ENCODE measurements at regions not wholly inside any gene's neighbourhood (a gene's known extent, or its start where the extent isn't known, plus 50 kb on each side); places are given as distances from the start of the nearest gene placed in this dataset.
"Not testable (repeated sequence)": the region's sequence is repeated elsewhere in the genome, so short reads cannot be mapped to it uniquely, and the experiment has no call there.

DNA sequence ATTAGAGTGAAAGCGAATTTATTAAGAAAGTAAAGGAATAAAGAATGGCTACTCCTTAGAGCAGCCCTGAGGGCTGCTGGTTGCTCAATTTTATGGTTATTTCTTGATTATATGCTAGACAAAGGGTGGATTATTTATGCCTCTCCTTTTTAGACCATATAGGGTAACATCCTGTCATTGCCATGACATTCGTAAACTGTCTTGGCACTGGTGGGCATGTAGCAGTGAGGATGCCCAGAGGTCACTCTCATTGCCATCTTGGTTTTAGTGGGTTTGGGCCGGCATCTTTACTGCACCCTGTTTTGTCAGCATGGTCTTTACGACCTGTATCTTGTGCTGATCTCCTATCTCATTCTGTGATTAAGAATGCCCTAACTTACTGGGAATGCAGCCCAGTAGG lies 58.2 kb downstream of the TANC2 start:
- H3K27me3 ChIP-seq (ENCODE audit: low read length), result no peaks in the 10 kb centered on the region
- no peaks in the 10 kb centered on the region for H3F3A ChIP-seq (ENCODE audit: insufficient read depth)
- H3K4me3 ChIP-seq (ENCODE audit: insufficient read depth, low read length, poor library complexity, severe bottlenecking), result no peak overlapping the region
- no peak overlapping the region for H2AFZ ChIP-seq (ENCODE audit: low read depth, low read length, severe bottlenecking)
- no peak overlapping the region for H3K27ac ChIP-seq (ENCODE audit: low read depth, low read length)
- H3K4me2 ChIP-seq (ENCODE audit: low read depth, low read length, poor library complexity, severe bottlenecking), result no peak overlapping the region
- no peak for TF ChIP-seq EZH2phosphoT487 (conservative IDR thresholded peaks at IDR 0.05; ENCODE audit: low read length)
- TF ChIP-seq, protein P1, sequence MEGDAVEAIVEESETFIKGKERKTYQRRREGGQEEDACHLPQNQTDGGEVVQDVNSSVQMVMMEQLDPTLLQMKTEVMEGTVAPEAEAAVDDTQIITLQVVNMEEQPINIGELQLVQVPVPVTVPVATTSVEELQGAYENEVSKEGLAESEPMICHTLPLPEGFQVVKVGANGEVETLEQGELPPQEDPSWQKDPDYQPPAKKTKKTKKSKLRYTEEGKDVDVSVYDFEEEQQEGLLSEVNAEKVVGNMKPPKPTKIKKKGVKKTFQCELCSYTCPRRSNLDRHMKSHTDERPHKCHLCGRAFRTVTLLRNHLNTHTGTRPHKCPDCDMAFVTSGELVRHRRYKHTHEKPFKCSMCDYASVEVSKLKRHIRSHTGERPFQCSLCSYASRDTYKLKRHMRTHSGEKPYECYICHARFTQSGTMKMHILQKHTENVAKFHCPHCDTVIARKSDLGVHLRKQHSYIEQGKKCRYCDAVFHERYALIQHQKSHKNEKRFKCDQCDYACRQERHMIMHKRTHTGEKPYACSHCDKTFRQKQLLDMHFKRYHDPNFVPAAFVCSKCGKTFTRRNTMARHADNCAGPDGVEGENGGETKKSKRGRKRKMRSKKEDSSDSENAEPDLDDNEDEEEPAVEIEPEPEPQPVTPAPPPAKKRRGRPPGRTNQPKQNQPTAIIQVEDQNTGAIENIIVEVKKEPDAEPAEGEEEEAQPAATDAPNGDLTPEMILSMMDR (IDR thresholded peaks at IDR 0.05; ENCODE audit: insufficient read depth, low read length, poor library complexity, severe bottlenecking), result no peak
- H4K20me1 ChIP-seq (ENCODE audit: low read depth, low read length), result no peaks in the 10 kb centered on the region
- no peaks in the 10 kb centered on the region for H3K9me3 ChIP-seq (ENCODE audit: insufficient read depth, low read length)
- H3K79me2 ChIP-seq (ENCODE audit: insufficient read depth, low read length), result no peaks in the 10 kb centered on the region
- no peaks in the 10 kb centered on the region for H3K36me3 ChIP-seq (ENCODE audit: low read length)
- H3K9ac ChIP-seq (ENCODE audit: low read length), result no peak overlapping the region
- H3K9me2 ChIP-seq (replicated peaks; ENCODE audit: insufficient read depth, low read length), result no peaks in the 10 kb centered on the region

DNA sequence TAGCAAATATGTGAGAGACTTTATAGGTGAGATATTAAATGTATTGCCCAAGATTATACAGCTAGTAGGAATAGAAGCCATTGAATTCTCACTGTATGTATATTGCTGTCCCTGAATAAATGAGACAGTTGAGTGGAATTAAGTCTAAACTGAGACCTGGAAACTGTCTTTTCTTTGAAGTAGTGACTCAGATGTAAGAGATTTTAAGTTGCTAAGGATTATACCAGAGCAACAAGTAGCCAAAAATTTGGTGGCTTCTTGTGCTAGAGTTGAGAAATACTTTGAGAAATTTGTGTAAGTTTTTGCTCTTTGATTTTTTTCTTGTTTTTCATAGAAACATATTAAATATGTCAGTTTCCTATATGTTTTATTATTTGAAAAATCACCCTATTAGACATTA lies 58.7 kb downstream of the TANC2 start:
- Histone ChIP-seq H3K27me3 (ENCODE audit: low read length) (no peaks in the 10 kb centered on the region), H3K4me2 (ENCODE audit: low read depth, low read length, poor library complexity, severe bottlenecking) (no peak overlapping the region), H3K9me2 (replicated peaks; ENCODE audit: insufficient read depth, low read length) (no peaks in the 10 kb centered on the region), H3K9ac (ENCODE audit: low read length) (no peak overlapping the region), H2AFZ (ENCODE audit: low read depth, low read length, severe bottlenecking) (no peak overlapping the region), H3K79me2 (ENCODE audit: insufficient read depth, low read length) (no peaks in the 10 kb centered on the region), H3K9me3 (ENCODE audit: insufficient read depth, low read length) (no peaks in the 10 kb centered on the region), H3K4me3 (ENCODE audit: insufficient read depth, low read length, poor library complexity, severe bottlenecking) (no peak overlapping the region), H3K27ac (ENCODE audit: low read depth, low read length) (no peak overlapping the region), H4K20me1 (ENCODE audit: low read depth, low read length) (no peaks in the 10 kb centered on the region), H3K36me3 (ENCODE audit: low read length) (no peaks in the 10 kb centered on the region), H3F3A (ENCODE audit: insufficient read depth) (no peaks in the 10 kb centered on the region)
- TF ChIP-seq EZH2phosphoT487 (conservative IDR thresholded peaks at IDR 0.05; ENCODE audit: low read length), result no peak
- TF ChIP-seq, protein P1 (IDR thresholded peaks at IDR 0.05; ENCODE audit: insufficient read depth, low read length, poor library complexity, severe bottlenecking), result no peak

DNA sequence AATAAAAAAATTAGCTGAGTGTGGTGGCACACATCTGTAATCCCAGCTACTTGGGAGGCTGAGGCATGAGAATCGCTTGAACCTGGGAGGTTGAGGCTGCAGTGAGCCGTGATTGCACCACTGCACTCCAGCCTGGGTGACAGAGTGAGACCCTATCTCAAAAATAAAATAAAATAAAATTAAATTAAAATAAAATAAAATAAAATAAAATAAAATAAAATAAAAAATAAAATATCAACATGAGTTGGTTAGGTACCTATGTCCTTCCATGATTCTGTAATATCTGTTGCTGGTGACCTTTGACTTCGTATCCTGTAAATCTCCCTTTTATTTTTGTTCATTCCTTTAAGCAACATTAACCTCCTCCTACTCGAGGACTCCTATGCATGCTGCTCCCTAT lies 59.6 kb downstream of the TANC2 start:
- not testable (repeated sequence) for H3K4me3 ChIP-seq (ENCODE audit: insufficient read depth, low read length, poor library complexity, severe bottlenecking); H2AFZ ChIP-seq (ENCODE audit: low read depth, low read length, severe bottlenecking); H4K20me1 ChIP-seq (ENCODE audit: low read depth, low read length); H3K27ac ChIP-seq (ENCODE audit: low read depth, low read length); H3K27me3 ChIP-seq (ENCODE audit: low read length); H3F3A ChIP-seq (ENCODE audit: insufficient read depth); H3K4me2 ChIP-seq (ENCODE audit: low read depth, low read length, poor library complexity, severe bottlenecking); H3K36me3 ChIP-seq (ENCODE audit: low read length); H3K9ac ChIP-seq (ENCODE audit: low read length); H3K79me2 ChIP-seq (ENCODE audit: insufficient read depth, low read length); H3K9me3 ChIP-seq (ENCODE audit: insufficient read depth, low read length); H3K9me2 ChIP-seq (replicated peaks; ENCODE audit: insufficient read depth, low read length)

DNA sequence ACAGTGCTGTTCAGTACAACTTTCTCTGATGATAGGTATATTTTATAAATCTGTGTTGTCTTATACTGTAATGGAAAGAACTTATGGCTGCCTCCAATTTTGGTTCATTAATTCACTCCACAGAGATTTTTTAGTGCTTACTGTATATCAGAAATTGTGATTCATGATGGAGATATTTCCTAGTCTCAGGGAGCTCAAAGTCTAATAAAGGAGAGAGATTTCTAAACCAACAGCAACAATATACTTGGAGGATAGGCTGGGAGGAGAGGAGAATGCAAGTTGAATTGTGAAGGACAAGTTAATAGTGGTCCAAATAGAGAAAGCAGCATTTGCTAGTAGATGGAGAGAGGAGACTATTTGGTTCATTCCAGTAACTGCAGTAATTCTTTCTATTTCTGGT lies 63.5 kb downstream of the TANC2 start:
- Histone ChIP-seq H3K4me2 (ENCODE audit: low read depth, low read length, poor library complexity, severe bottlenecking) (no peak overlapping the region), H2AFZ (ENCODE audit: low read depth, low read length, severe bottlenecking) (no peak overlapping the region)
- TF ChIP-seq, protein P1 (IDR thresholded peaks at IDR 0.05; ENCODE audit: insufficient read depth, low read length, poor library complexity, severe bottlenecking), result no peak
- no peak for TF ChIP-seq EZH2phosphoT487 (conservative IDR thresholded peaks at IDR 0.05; ENCODE audit: low read length)

More for the DNA sequence above, 63.5 kb downstream of the TANC2 start:
- Histone ChIP-seq H3K36me3 (ENCODE audit: low read length) (no peaks in the 10 kb centered on the region), H3K27me3 (ENCODE audit: low read length) (no peaks in the 10 kb centered on the region), H3K9ac (ENCODE audit: low read length) (no peak overlapping the region), H3K9me2 (replicated peaks; ENCODE audit: insufficient read depth, low read length) (no peaks in the 10 kb centered on the region), H3K9me3 (ENCODE audit: insufficient read depth, low read length) (no peaks in the 10 kb centered on the region), H3F3A (ENCODE audit: insufficient read depth) (no peaks in the 10 kb centered on the region), H3K4me3 (ENCODE audit: insufficient read depth, low read length, poor library complexity, severe bottlenecking) (no peak overlapping the region), H3K79me2 (ENCODE audit: insufficient read depth, low read length) (no peaks in the 10 kb centered on the region), H4K20me1 (ENCODE audit: low read depth, low read length) (no peaks in the 10 kb centered on the region), H3K27ac (ENCODE audit: low read depth, low read length) (no peak overlapping the region)
